ENCODE measurements at regions not wholly inside any gene's neighbourhood (a gene's known extent, or its start where the extent isn't known, plus 50 kb on each side); places are given as distances from the start of the nearest gene placed in this dataset.

DNA sequence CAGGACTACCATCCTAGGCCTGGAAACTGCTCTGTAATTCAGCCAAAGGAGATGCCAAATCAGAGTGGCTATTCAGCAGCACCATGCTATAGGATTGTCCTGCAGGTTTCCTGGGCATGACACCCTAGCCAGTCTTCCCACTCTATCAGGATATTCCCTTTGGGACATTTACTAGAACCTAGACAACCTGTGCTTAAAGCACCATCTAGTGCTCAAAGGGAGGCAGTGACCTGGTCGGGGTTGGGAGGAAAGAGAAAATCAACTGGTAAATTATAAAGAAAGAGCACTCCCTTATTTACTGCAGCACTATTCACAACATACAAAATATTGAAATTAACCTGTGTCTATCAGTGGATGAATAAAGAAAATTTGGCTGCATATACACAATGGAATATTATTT lies 67.2 kb upstream of the SMLR1 start:
- TF ChIP-seq, protein P1, sequence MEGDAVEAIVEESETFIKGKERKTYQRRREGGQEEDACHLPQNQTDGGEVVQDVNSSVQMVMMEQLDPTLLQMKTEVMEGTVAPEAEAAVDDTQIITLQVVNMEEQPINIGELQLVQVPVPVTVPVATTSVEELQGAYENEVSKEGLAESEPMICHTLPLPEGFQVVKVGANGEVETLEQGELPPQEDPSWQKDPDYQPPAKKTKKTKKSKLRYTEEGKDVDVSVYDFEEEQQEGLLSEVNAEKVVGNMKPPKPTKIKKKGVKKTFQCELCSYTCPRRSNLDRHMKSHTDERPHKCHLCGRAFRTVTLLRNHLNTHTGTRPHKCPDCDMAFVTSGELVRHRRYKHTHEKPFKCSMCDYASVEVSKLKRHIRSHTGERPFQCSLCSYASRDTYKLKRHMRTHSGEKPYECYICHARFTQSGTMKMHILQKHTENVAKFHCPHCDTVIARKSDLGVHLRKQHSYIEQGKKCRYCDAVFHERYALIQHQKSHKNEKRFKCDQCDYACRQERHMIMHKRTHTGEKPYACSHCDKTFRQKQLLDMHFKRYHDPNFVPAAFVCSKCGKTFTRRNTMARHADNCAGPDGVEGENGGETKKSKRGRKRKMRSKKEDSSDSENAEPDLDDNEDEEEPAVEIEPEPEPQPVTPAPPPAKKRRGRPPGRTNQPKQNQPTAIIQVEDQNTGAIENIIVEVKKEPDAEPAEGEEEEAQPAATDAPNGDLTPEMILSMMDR (IDR thresholded peaks at IDR 0.05; ENCODE audit: control insufficient read depth, insufficient read depth, low read depth, low read length, missing control alignments) = peak; percentile 86
- no peak overlapping the region for H3K4me3 ChIP-seq (ENCODE audit: control insufficient read depth, low read depth, low read length)
- DNase-seq (ENCODE audit: low read depth) = peak; percentile 25

DNA sequence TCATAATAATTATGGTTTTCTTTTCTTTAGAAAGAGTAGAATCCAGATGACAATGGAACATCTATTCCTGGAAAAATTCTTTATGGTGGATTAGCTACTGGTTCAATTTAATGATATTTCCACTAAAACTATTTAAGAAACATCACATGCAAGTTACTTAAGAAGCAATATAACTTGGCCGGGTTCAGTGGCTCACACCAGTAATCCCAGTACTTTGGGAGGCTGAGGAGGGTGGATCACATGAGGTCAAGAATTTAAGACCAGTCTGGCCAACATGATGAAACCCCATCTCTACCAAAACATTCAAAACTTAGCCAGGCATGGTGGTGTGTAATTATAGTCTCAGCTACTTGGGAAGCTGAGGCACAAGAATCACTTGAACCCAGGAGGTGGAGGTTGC lies 65.9 kb upstream of the SMLR1 start:
- TF ChIP-seq, protein P1 (IDR thresholded peaks at IDR 0.05; ENCODE audit: control insufficient read depth, insufficient read depth, low read depth, low read length, missing control alignments) = no peak
- no peak for DNase-seq (ENCODE audit: low read depth)

DNA sequence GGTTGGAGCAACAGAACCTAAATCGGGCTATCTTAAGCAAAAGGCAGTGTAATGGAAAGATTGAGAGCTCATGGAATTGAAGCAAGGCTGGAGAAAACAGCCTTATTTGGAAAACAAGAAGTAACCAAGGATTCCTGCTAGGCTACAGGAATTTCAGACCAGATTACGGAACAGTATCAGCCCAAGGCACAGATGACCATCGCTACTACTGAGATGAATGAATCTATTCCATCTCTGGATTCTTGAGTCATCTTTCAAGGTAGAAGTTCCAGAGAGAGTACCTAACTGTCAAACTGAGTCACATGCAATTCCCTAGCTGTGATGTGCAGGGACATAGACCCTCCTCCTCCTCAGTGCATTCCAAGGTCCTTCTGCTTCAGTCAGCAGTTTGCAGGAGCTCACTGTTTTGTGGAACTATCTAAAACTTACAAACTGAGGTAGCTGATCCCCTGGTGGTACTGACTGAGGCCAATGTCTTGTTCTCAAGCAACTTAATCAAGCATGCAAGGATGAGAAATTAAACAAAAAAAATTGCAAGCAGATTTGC lies 62.0 kb upstream of the SMLR1 start:
- TF ChIP-seq, protein P1 (IDR thresholded peaks at IDR 0.05; ENCODE audit: control insufficient read depth, insufficient read depth, low read depth, low read length, missing control alignments) = no peak
- no peak overlapping the region for H3K4me3 ChIP-seq (ENCODE audit: control insufficient read depth, low read depth, low read length)
- DNase-seq (ENCODE audit: low read depth) = no peak

More for the DNA sequence above, 65.9 kb upstream of the SMLR1 start:
- no peak overlapping the region for H3K4me3 ChIP-seq (ENCODE audit: control insufficient read depth, low read depth, low read length)

GRCh38 chr6:130766239-130767144 lies 60.7 kb upstream of the SMLR1 start:
- DNase-seq (ENCODE audit: low read depth) = no peak
- H3K4me3 ChIP-seq (ENCODE audit: control insufficient read depth, low read depth, low read length) = no peak overlapping the region
- TF ChIP-seq, protein P1 (IDR thresholded peaks at IDR 0.05; ENCODE audit: control insufficient read depth, insufficient read depth, low read depth, low read length, missing control alignments) = no peak

DNA sequence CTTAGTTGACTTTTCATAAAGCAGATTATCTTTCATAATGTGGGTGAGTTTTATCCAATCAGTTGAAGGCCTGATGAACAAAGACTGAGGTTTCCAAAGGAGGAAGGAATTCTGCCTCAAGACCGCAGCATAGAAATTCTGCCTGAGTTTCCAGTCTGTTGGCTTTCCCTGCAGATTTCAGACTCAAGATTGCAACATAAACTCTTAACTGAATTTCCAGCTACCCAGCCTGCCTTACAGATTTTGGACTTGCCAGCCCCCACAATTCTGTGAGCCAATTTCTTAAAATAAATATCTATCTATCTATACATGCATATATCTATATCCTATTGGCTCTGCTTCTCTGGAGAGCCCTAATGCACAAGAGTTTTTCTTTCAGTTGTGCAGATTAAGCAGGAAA lies 57.3 kb upstream of the SMLR1 start:
- TF ChIP-seq, protein P1 (IDR thresholded peaks at IDR 0.05; ENCODE audit: control insufficient read depth, insufficient read depth, low read depth, low read length, missing control alignments) = no peak
- no peak overlapping the region for H3K4me3 ChIP-seq (ENCODE audit: control insufficient read depth, low read depth, low read length)

GRCh38 chr6:130771741-130772140 lies 55.5 kb upstream of the SMLR1 start:
- TF ChIP-seq, protein P1 (IDR thresholded peaks at IDR 0.05; ENCODE audit: control insufficient read depth, insufficient read depth, low read depth, low read length, missing control alignments) = no peak
- H3K4me3 ChIP-seq (ENCODE audit: control insufficient read depth, low read depth, low read length) = no peak overlapping the region
- no peak for DNase-seq (ENCODE audit: low read depth)

More for the DNA sequence above, 57.3 kb upstream of the SMLR1 start:
- DNase-seq (ENCODE audit: low read depth) = no peak

All from AG09309 (cell line).